HG02852 (cell line): ENCODE measurements at regions not wholly inside any gene's neighbourhood (a gene's known extent, or its start where the extent isn't known, plus 50 kb on each side); places are given as distances from the start of the nearest gene placed in this dataset.

Experiments used
- ATAC-seq: cut with Tn5 transposase; IDR thresholded peaks from one replicate; pipeline ENCODE4 v1.9.1; 2021; ENCODE audit warnings: mild to moderate bottlenecking, moderate library complexity; ENCODE audit not compliant: unreplicated experiment

GRCh38 chr9:7899753-7900152 lies 100.2 kb upstream of the DMAC1 start:
- ATAC-seq: no peak

- no peak for ATAC-seq
Observed at GRCh38 chr9:7894231-7894630, 94.7 kb upstream of the DMAC1 start.

- no peak for ATAC-seq
Observed at GRCh38 chr9:7892975-7893374, 93.4 kb upstream of the DMAC1 start.

- ATAC-seq: no peak
Observed at GRCh38 chr9:7879551-7880245, 80.1 kb upstream of the DMAC1 start.

- ATAC-seq: no peak
Observed at GRCh38 chr9:7871977-7872730, 72.6 kb upstream of the DMAC1 start.

GRCh38 chr9:7869340-7869739 lies 69.8 kb upstream of the DMAC1 start:
- ATAC-seq: no peak

GRCh38 chr9:7862170-7862569 lies 62.6 kb upstream of the DMAC1 start:
- ATAC-seq: no peak

GRCh38 chr9:7861086-7861485 lies 61.5 kb upstream of the DMAC1 start:
- ATAC-seq: no peak

- no peak for ATAC-seq
Observed at GRCh38 chr9:7860335-7860709, 60.7 kb upstream of the DMAC1 start.

GRCh38 chr9:7859701-7860334 lies 60.2 kb upstream of the DMAC1 start:
- no peak for ATAC-seq

- ATAC-seq: no peak
Observed at GRCh38 chr9:7858166-7858565, 58.6 kb upstream of the DMAC1 start.

- no peak for ATAC-seq
Observed at GRCh38 chr9:7854763-7855162, 55.2 kb upstream of the DMAC1 start.
